ENCODE measurements at regions not wholly inside any gene's neighbourhood (a gene's known extent, or its start where the extent isn't known, plus 50 kb on each side); places are given as distances from the start of the nearest gene placed in this dataset.

- TF ChIP-seq CTCF (IDR thresholded peaks at IDR 0.05) = no peak
Observed at GRCh38 chr5:159402856-159403255, 72.6 kb upstream of the IL12B start.

- no peak for TF ChIP-seq CTCF (IDR thresholded peaks at IDR 0.05)
Observed at GRCh38 chr5:159403906-159404681, 73.8 kb upstream of the IL12B start.

- no peak for TF ChIP-seq CTCF (IDR thresholded peaks at IDR 0.05)
Observed at GRCh38 chr5:159405611-159406031, 75.3 kb upstream of the IL12B start.

- TF ChIP-seq CTCF (IDR thresholded peaks at IDR 0.05) = no peak
Observed at GRCh38 chr5:159406571-159406970, 76.3 kb upstream of the IL12B start.

- no peak for TF ChIP-seq CTCF (IDR thresholded peaks at IDR 0.05)
Observed at GRCh38 chr5:159409801-159410200, 79.5 kb upstream of the IL12B start.

- no peak for TF ChIP-seq CTCF (IDR thresholded peaks at IDR 0.05)
Observed at GRCh38 chr5:159410480-159410879, 80.2 kb upstream of the IL12B start.

GRCh38 chr5:159411115-159411514 lies 80.8 kb upstream of the IL12B start:
- TF ChIP-seq CTCF (IDR thresholded peaks at IDR 0.05) = no peak

All from LNCAP (cell line).